HG02870 (cell line): ENCODE measurements at regions not wholly inside any gene's neighbourhood (a gene's known extent, or its start where the extent isn't known, plus 50 kb on each side); places are given as distances from the start of the nearest gene placed in this dataset.
"Not testable (repeated sequence)": the region's sequence is repeated elsewhere in the genome, so short reads cannot be mapped to it uniquely, and the experiment has no call there.

ENCODE experiments used
- ATAC-seq: cut with Tn5 transposase; IDR thresholded peaks from one replicate; pipeline ENCODE4 v1.9.1; 2021; ENCODE audit warnings: mild to moderate bottlenecking, moderate library complexity; ENCODE audit not compliant: unreplicated experiment

DNA sequence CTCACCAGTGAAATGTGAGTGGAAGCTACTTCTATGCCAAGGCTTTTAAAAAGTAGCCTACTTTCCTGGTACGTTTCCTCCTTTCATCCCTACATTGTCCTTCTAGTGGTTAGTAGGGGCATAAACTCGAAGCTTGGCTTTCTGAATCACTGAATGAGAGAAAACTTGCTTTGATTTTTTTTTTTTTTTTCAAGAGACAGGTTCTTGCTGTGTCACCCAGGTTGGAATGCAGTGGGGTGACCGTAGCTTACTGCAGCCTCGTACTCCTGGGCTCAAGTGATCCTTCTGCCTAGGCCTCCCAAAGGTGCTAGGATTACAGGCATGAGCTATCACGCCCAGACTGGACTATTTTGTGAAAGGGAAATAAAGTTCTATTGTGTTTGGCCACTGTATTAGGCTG is 89.1 kb upstream of the IGFBP7 start:
- no peak for ATAC-seq

GRCh38 chr4:57195622-57196021 is 85.4 kb upstream of the IGFBP7 start:
- ATAC-seq = no peak

DNA sequence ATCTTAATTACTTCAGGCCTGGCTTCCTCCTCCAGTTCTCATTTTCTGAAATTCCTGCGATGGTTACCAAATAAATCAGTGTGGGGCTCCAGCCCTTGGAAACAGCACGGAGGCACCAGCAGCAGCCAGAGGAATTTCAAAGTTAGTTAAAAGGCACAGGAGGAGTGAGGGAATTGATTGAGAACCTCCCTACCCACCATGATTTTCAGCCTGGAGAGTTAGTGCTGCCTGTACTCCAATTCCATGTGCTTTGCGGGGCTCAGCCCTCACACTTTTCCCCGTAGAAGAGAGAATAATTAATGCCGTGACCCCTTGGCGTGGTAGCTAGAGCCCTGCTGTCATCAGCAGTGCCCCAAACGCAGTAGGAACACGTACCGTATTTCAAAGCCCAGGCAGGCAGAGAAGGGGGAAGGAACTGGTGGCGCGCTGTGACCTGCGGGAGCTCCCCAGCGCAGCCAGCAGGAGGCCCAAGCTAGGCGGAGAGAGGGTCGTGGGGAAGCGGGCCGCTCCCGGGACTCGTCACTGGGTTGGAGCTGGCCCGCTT is 84.0 kb upstream of the IGFBP7 start:
- ATAC-seq = no peak

DNA sequence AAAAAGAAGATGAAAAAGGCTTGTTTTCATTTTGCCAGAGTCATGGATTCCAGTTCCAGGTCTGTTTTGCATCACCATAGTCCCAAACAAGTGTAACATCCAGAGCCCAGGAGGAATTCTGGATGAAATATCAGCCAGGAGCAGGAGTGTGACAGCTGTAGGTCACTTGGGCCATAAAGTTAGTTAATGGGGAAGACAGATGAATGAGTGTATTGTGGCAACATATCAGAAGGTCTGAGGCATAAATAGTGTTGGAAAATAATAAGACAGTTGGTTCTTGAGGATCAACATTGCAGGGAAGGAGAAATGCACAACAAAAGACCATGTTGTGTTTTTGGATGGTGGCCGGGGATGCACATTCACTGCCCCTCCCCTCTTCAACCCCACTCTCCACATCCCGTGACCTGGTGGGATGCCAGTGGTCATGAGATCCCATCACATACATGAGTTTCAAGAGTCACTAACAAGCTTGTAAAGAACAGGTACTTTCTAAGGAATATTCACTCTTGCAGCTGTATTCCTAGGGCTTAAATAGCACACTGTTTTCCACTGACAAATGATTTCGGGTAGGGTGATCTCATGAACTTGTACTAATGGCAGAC is 83.1 kb upstream of the IGFBP7 start:
- no peak for ATAC-seq

- ATAC-seq = no peak
Measured at GRCh38 chr4:57191523-57192034, 81.4 kb upstream of the IGFBP7 start.

GRCh38 chr4:57190601-57191481 is 80.7 kb upstream of the IGFBP7 start:
- ATAC-seq = peak; percentile 60

- no peak for ATAC-seq
Measured at GRCh38 chr4:57187246-57187645, 77.1 kb upstream of the IGFBP7 start.

- no peak for ATAC-seq
Measured at GRCh38 chr4:57184378-57185029, 74.3 kb upstream of the IGFBP7 start.

DNA sequence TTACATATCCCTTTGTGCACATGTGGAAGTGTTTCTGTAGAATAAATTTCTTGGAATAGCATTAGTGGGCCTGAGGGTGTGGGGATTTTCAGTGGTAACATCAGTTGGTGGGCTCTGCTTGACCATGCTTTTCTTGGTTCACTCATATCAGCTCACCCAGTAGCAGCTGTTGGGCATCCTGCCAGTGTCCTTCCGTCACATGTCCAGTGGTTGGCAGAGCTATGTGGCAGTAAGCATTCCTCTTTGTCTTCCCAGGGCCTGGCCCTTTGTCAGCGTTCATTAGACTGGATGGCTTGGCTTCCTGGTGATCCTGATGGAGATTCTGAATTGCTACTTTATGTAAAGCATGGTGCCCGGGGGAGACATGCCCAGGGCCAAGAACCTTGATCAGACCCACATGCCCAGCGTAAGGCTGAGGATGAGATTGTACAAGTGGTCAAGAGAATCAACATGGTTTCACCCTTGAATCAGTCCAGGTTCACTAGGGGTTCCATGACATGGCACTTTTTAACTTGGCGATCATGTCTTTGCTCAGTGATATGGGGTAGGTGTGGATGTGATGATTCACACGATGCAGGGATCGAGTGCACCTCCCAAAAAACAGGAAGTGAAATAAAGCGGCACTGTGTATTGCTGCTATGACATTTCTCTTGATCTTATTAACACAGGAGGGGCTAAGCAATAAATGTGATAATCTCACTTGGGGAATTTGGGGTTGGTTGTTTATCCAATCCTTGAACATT is 72.1 kb upstream of the IGFBP7 start:
- no peak for ATAC-seq

GRCh38 chr4:57173136-57173535 is 63.0 kb upstream of the IGFBP7 start:
- ATAC-seq = not testable (repeated sequence)

DNA sequence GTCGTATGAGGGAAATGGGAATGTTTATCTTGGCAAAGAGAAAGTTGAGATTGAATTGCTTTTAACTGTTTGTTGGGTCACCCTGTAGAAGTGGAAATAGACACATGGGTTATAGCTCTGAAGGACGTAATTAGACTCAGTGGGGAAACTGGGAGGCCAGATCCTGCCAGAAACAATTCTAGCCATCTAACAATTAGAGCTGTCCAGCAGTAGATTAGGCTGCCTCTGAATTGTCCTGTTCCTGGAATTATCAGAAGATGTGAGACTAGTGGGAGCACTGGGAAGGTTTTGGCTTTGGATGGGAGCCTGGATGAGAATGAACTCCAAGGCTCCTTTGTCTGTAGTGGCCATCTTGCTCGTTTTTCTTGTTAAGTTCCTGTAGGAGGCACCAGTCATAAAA is 61.9 kb upstream of the IGFBP7 start:
- no peak for ATAC-seq

- ATAC-seq = no peak
Measured at GRCh38 chr4:57168982-57169381, 58.8 kb upstream of the IGFBP7 start.

DNA sequence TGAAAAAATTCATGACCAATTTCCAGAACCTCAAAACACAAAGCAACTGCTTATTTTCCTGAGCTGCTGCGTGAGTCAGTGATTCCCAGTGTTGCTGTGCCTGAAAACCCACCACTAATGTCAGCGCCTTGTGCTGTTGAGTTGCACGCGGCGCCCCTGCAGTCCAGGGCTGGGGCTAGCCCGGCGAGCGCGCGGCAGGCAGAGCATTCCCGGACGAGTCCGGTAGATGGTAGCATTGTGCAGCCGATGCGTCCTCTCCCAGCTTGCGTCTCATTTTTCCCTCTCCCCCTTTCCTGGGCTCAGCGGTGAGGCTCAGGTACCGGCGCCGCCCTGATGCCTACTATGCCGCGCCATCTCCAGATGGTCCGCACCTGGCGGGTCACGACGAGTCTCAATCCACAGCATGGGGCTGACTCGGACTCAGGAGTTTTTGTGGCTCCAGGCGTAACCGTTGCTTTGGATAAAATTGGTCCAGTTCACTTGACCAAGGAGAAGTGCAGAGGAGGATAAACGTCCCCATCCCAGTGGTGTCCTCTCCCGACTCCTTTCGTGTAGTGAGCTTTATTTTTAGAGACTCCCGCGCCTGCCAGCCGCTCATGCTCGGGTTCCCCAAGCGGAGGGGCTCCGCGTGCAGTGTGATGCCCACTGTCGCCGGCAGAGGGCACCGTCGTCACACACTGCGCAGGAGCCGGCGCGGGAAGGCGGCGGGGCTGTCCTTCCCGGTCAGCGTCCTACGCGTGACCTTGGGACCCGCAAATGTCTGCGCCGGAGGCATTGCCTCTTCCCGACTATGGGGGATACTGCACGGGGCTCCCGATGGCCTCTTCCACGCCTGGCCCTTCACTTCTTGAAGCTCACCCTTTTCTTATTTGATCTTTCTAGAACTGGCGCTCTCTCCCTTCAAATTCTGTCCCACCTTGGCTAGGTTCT is 53.6 kb upstream of the IGFBP7 start:
- ATAC-seq = peak; percentile 97

DNA sequence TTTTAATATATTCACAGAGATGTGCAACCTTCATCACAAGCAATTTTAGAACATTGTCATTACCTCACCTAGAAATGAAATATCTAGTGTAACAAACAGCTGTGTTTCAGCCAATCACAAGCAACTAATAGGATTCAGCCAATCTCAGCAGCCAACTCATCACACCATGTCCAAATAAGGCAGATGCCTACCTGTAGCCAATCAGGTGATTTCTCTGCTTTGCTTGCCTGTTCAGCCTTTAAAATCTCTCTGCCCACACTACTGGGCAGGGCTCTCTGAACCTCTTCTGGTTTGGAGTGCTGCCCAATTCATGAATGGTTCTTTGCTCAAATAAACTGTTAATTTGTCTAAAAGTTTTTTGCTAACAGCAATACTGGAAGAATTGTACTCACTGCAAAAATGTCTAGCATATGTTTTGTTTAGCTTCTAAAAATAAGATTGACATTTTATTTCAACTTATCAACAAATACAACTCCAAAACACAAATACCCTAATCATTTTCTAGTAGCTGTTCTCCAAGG is 52.4 kb upstream of the IGFBP7 start:
- ATAC-seq = no peak
